ENCODE measurements at regions not wholly inside any gene's neighbourhood (a gene's known extent, or its start where the extent isn't known, plus 50 kb on each side); places are given as distances from the start of the nearest gene placed in this dataset.
"Not testable (repeated sequence)": the region's sequence is repeated elsewhere in the genome, so short reads cannot be mapped to it uniquely, and the experiment has no call there.

- not testable (repeated sequence) for DNase-seq
Measured at GRCh38 chr17:15802917-15803316, 70.8 kb downstream of the TBC1D26 start.

- DNase-seq, result not testable (repeated sequence)
Measured at GRCh38 chr17:15806825-15807224, 74.7 kb downstream of the TBC1D26 start.

- not testable (repeated sequence) for DNase-seq
Measured at GRCh38 chr17:15813388-15813787, 81.3 kb downstream of the TBC1D26 start.

- not testable (repeated sequence) for DNase-seq
Measured at GRCh38 chr17:15814003-15814402, 81.9 kb downstream of the TBC1D26 start.

- not testable (repeated sequence) for DNase-seq
Measured at GRCh38 chr17:15817861-15818260, 85.8 kb downstream of the TBC1D26 start.

- DNase-seq, result not testable (repeated sequence)
Measured at GRCh38 chr17:15822280-15822679, 90.2 kb downstream of the TBC1D26 start.

- DNase-seq, result peak; percentile 39
Measured at GRCh38 chr17:15828727-15829314, 96.7 kb downstream of the TBC1D26 start.

- DNase-seq, result peak; percentile 34
Measured at GRCh38 chr17:15830221-15830620, 98.1 kb downstream of the TBC1D26 start.

GRCh38 chr17:15831182-15831581 lies 99.1 kb downstream of the TBC1D26 start:
- DNase-seq, result not testable (repeated sequence)

- not testable (repeated sequence) for DNase-seq
Measured at GRCh38 chr17:15832921-15833480, 100.9 kb downstream of the TBC1D26 start.

- DNase-seq, result not testable (repeated sequence)
Measured at GRCh38 chr17:15833890-15834289, 101.8 kb downstream of the TBC1D26 start.

- DNase-seq, result not testable (repeated sequence)
Measured at GRCh38 chr17:15835481-15835880, 103.4 kb downstream of the TBC1D26 start.

- DNase-seq, result not testable (repeated sequence)
Measured at GRCh38 chr17:15836249-15836982, 104.3 kb downstream of the TBC1D26 start.

GRCh38 chr17:15836991-15837390 lies 104.9 kb downstream of the TBC1D26 start:
- not testable (repeated sequence) for DNase-seq

- DNase-seq, result not testable (repeated sequence)
Measured at GRCh38 chr17:15847447-15848229, 97.3 kb upstream of the ADORA2B start.

- DNase-seq, result not testable (repeated sequence)
Measured at GRCh38 chr17:15849054-15849453, 95.9 kb upstream of the ADORA2B start.

GRCh38 chr17:15850071-15850470 lies 94.9 kb upstream of the ADORA2B start:
- not testable (repeated sequence) for DNase-seq

GRCh38 chr17:15850687-15851086 lies 94.2 kb upstream of the ADORA2B start:
- DNase-seq, result not testable (repeated sequence)

- not testable (repeated sequence) for DNase-seq
Measured at GRCh38 chr17:15852863-15853262, 92.1 kb upstream of the ADORA2B start.

GRCh38 chr17:15856191-15856590 lies 88.7 kb upstream of the ADORA2B start:
- DNase-seq, result not testable (repeated sequence)

GRCh38 chr17:15856745-15857144 lies 88.2 kb upstream of the ADORA2B start:
- DNase-seq, result not testable (repeated sequence)

- not testable (repeated sequence) for DNase-seq
Measured at GRCh38 chr17:15858082-15858481, 86.8 kb upstream of the ADORA2B start.

GRCh38 chr17:15860774-15861173 lies 84.2 kb upstream of the ADORA2B start:
- not testable (repeated sequence) for DNase-seq
